Activated CD4-positive, alpha-beta T cell treated with anti-CD3 and anti-CD28 coated beads, Interleukin-2, amount 10 ng/mL, durations not matched to agents 7 days and 5 days (primary cell): ENCODE measurements at regions not wholly inside any gene's neighbourhood (a gene's known extent, or its start where the extent isn't known, plus 50 kb on each side); places are given as distances from the start of the nearest gene placed in this dataset.

ENCODE experiments used
- CTCF ChIA-PET: fragments of 350-600 bp; sonication (Branson Sonifier 250); formaldehyde crosslinking; loops from one replicate; lab custom pipeline; 2021; ENCODE audit warnings: antibody characterized with exemption; lab: Charles Lee
- POLR2A ChIA-PET: fragments of 350-600 bp; sonication (Branson Sonifier 250); formaldehyde crosslinking; loops from one replicate; lab custom pipeline; 2021; ENCODE audit warnings: antibody characterized with exemption; lab: Charles Lee
- DNase-seq: peaks from one replicate; pipeline ENCODE4 v3.0.0-alpha.2; 2020
- H3K27ac Mint-ChIP-seq: one replicate; pipeline ENCODE4 v1.8.0; 2021; ENCODE audit warnings: mild to moderate bottlenecking, moderate library complexity, mixed read lengths
- H3K27me3 Mint-ChIP-seq: one replicate; pipeline ENCODE4 v1.8.0; 2021; ENCODE audit warnings: mixed read lengths
- H3K36me3 Mint-ChIP-seq: one replicate; pipeline ENCODE4 v1.8.0; 2021; ENCODE audit warnings: low read depth, mixed read lengths
- H3K4me1 Mint-ChIP-seq: one replicate; pipeline ENCODE4 v1.8.0; 2021; ENCODE audit warnings: mixed read lengths
- H3K4me3 Mint-ChIP-seq: one replicate; pipeline ENCODE4 v1.8.0; 2021; ENCODE audit warnings: mild to moderate bottlenecking, moderate library complexity, mixed read lengths
- H3K9me3 Mint-ChIP-seq: one replicate; pipeline ENCODE4 v1.8.0; 2021; ENCODE audit warnings: mixed read lengths

DNA sequence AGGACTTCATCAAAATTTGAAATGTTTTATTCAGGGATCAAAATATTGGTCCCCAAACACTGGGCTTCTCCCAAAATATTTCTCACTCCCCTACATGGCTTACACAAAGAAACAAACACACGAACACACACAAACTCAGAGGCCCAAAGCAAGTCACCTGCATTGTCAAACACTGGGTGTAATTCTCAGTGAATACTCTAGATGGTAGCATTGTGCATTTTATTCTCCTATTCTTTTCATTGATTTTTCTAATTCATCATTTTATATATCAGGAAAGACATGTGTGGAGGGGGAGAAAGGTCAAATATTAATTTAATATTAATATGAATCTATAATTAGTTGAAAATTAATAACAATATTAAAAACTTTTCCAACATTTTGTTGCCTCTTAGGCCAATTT is 72.3 kb upstream of the TNMD start:
- DNase-seq: no peak
- no peak overlapping the region for H3K27ac Mint-ChIP-seq
- no peaks in the 10 kb centered on the region for H3K36me3 Mint-ChIP-seq
- H3K4me3 Mint-ChIP-seq: no peak overlapping the region
- CTCF ChIA-PET: interaction anchor here (1.9 kb wide), 1 partner anchor 9 kb away, joined by 5 read pairs; no protein-coding TSS in a partner anchor
- H3K9me3 Mint-ChIP-seq: no peaks in the 10 kb centered on the region
- H3K27me3 Mint-ChIP-seq: peaks cover 1% of the 10 kb centered on the region
- no peaks in the 10 kb centered on the region for H3K4me1 Mint-ChIP-seq
- POLR2A ChIA-PET: no interaction called here

DNA sequence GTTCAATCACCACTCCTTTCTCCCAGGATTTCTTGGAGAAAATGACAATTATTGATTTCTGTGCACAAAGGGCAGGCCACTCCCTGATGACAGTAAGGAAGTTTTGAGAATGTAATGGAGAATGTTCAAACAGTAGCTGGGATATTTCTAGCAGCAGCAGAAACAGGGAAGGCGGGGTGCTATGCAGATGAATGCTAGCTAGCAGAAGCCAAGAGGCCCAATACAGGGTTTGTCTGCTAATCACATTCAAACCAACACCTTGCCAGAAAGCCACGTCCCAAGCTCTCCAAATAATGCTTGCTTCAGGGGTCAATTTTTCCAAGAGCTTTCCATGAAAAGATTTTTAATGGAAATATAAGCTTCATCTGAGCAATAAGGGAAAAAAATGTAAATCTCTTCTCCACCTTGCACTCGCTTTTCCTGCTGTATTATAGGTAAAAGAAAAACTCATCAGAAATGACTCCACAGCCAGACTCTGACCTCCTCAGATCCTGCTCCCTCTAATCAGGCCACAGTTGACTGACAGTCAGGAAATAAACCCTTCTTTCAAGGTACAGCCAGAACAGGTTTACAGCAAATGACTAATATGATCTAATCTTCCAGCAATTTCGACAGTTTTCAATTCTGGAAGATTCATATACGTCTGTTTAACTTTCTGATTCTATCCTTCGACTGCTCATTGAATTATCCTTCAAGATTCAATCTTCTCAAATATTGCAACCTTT is 84.7 kb upstream of the PCDH19 start:
- H3K27ac Mint-ChIP-seq: no peak overlapping the region
- H3K4me3 Mint-ChIP-seq: no peak overlapping the region
- peaks cover 5% of the 10 kb centered on the region for H3K9me3 Mint-ChIP-seq
- POLR2A ChIA-PET: no interaction called here
- H3K4me1 Mint-ChIP-seq: no peaks in the 10 kb centered on the region
- peaks cover 3% of the 10 kb centered on the region for H3K27me3 Mint-ChIP-seq
- CTCF ChIA-PET: interaction anchor here (0.6 kb wide), 1 partner anchor 214 kb away, joined by 3 read pairs; no protein-coding TSS in a partner anchor
- DNase-seq: no peak
- no peaks in the 10 kb centered on the region for H3K36me3 Mint-ChIP-seq

DNA sequence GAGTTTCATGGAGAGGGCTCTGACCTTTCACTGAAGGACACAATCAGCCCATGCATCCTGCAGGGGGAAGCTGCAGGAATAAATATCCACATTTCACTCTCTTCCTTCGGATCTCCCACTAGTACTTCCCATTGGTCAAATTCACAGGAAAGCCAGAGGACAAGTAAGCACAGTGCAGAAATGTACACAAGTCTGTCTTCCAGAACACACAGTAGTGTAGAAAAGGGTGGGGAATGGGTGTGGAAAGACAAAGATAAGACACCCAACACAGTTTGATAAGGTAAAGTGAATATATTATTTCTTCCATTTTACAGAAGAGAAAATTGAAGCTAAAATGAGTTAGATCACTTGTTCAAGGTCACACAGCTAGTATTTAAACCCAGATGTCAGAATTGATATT is 81.1 kb upstream of the PCDH19 start:
- Mint-ChIP-seq H3K9me3 (no peaks in the 10 kb centered on the region), H3K4me3 (no peak overlapping the region), H3K36me3 (no peaks in the 10 kb centered on the region), H3K27me3 (no peaks in the 10 kb centered on the region), H3K4me1 (no peaks in the 10 kb centered on the region), H3K27ac (no peak overlapping the region)
- ChIA-PET POLR2A (no interaction called here), CTCF (no interaction called here)
- DNase-seq: no peak

DNA sequence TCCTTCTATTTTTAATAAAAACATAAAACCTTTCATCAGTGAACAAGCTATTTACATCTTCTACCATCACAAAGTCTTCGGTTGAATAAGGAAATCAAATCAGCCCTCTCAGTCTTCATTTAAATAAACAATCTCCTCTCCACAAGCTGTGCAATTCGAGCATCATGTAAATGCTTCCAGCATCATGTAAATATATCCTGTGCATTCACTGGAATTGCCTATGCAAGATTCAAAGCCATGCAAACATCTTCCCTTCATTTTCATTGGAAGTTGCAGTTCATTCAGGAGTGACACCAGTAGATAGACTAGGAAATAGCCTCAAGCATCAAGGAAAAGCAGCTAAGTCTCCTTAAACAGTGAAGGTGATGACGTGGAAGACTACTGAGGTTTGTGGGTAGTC is 77.7 kb upstream of the PCDH19 start:
- no peak overlapping the region for H3K4me3 Mint-ChIP-seq
- H3K9me3 Mint-ChIP-seq: no peaks in the 10 kb centered on the region
- ChIA-PET POLR2A (no interaction called here), CTCF (no interaction called here)
- no peaks in the 10 kb centered on the region for H3K36me3 Mint-ChIP-seq
- DNase-seq: no peak
- no peak overlapping the region for H3K27ac Mint-ChIP-seq
- no peaks in the 10 kb centered on the region for H3K4me1 Mint-ChIP-seq
- no peaks in the 10 kb centered on the region for H3K27me3 Mint-ChIP-seq

DNA sequence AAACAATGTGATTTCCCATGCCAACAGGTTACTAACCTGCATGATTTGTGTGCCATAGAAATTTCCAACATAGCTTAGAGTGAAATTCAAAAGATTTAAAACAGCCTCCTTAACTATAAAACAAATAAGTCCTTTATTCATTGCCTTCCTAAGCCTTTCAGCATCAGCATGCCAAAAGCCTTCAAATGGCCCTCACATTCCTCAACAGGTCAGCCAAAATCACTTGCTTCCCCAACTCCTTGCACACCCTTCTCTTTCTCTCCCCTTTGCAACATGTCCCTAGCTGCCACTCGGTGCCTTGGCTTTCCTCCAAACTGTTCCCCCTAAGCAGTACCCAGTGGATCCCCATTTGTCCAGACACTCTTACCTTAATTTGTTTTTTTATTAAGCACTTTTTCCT is 74.9 kb upstream of the PCDH19 start:
- no peak for DNase-seq
- Mint-ChIP-seq H3K4me3 (no peak overlapping the region), H3K27me3 (no peaks in the 10 kb centered on the region), H3K9me3 (no peaks in the 10 kb centered on the region), H3K36me3 (no peaks in the 10 kb centered on the region), H3K4me1 (no peaks in the 10 kb centered on the region), H3K27ac (no peak overlapping the region)
- CTCF ChIA-PET: no interaction called here
- POLR2A ChIA-PET: no interaction called here

DNA sequence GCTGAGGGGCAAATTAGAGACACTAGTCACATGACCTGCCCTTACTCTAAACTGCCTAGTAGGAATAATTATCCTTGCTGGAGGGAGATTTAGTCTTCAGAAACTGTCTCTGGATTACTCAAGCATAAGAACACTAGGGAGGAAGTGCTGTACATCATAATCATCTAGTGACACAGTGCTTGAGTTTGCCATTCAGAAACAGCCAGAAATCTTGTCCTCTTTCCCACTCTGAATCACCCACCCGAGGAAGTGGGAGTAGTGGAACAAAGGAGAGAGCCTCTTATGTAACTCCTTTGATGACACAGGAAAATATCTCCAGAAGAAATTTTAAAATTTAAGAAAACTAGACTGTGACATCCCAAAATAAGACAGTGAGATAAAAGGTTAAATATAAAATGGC is 69.3 kb upstream of the PCDH19 start:
- ChIA-PET POLR2A (no interaction called here), CTCF (no interaction called here)
- no peak for DNase-seq
- H3K27me3 Mint-ChIP-seq: no peaks in the 10 kb centered on the region
- no peak overlapping the region for H3K27ac Mint-ChIP-seq
- H3K36me3 Mint-ChIP-seq: no peaks in the 10 kb centered on the region
- H3K4me3 Mint-ChIP-seq: no peak overlapping the region
- no peaks in the 10 kb centered on the region for H3K9me3 Mint-ChIP-seq
- no peaks in the 10 kb centered on the region for H3K4me1 Mint-ChIP-seq

DNA sequence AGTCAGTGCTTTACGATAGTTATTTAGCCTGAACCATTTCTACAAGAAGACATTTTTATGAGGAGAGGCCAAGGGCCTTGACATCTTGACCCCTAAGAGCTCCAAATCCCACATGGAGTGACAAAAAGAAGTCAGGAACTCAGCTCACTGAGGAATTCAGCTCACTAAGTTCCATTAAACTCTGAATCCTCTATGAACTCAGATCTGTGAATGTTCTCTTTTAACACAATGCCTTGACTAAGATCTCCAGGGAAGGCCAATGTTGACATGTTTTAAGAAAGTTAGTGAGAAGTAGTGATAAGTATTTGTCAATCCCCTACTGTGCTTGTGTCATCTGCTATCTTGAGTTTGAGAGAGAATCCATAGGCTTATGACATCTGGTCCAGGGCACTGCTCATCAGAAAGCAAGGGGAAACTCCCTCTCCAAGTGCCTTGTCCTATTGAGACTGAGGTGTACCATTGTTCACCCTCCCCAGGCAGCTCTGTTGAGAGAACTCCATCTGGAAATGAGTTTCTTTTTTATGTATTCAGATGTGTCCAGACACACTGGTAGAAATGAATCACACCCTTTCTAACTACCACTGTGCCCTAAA is 68.7 kb upstream of the PCDH19 start:
- Mint-ChIP-seq H3K9me3 (no peaks in the 10 kb centered on the region), H3K27me3 (no peaks in the 10 kb centered on the region), H3K4me1 (no peaks in the 10 kb centered on the region), H3K36me3 (no peaks in the 10 kb centered on the region), H3K27ac (no peak overlapping the region), H3K4me3 (no peak overlapping the region)
- ChIA-PET POLR2A (no interaction called here), CTCF (no interaction called here)
- no peak for DNase-seq

DNA sequence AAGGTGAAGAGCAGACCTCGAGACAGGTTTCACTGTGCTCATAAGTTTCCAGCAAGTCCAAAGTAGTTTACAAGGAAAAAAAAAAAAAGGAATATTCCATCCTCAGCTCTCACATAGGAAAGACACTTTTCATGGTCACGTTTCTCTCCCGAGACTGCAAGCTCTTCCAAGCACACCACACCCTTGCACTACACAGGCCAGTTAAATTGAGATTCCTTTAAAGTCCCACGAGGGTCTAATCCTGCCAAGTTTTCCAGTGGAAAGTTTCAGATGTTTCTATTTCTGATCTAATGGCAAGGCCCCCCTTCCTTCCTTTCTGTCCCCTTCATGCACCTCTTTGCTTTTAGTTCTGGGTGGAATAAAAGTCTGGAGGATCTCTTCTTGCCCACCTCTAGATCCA is 67.9 kb upstream of the PCDH19 start:
- no peak for DNase-seq
- ChIA-PET CTCF (no interaction called here), POLR2A (no interaction called here)
- H3K4me1 Mint-ChIP-seq: no peaks in the 10 kb centered on the region
- H3K27me3 Mint-ChIP-seq: no peaks in the 10 kb centered on the region
- no peaks in the 10 kb centered on the region for H3K9me3 Mint-ChIP-seq
- no peak overlapping the region for H3K4me3 Mint-ChIP-seq
- no peaks in the 10 kb centered on the region for H3K36me3 Mint-ChIP-seq
- no peak overlapping the region for H3K27ac Mint-ChIP-seq

DNA sequence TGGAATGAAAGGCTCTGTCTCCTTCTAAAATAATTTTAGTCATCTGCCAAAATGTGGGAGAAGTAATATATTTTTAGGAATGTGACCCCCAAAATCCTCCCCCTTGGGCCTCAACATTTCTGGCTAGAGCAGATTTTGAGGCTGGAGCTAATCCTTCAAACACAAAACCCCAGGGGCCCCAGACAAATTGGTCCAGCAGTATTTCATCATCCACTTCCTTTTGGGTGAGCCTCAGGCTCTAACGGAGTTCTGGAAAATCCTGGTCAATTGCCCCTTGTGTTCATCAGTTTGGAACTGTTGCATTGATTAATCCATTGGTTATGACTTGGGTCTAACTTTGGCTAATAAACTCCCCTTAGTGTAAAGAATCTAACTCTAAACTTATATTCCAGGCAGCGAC is 67.4 kb upstream of the PCDH19 start:
- H3K27ac Mint-ChIP-seq: no peak overlapping the region
- no peaks in the 10 kb centered on the region for H3K9me3 Mint-ChIP-seq
- H3K27me3 Mint-ChIP-seq: no peaks in the 10 kb centered on the region
- CTCF ChIA-PET: interaction anchor here (0.6 kb wide), 1 partner anchor 239 kb away, joined by 3 read pairs; no protein-coding TSS in a partner anchor
- no peak for DNase-seq
- POLR2A ChIA-PET: no interaction called here
- no peaks in the 10 kb centered on the region for H3K4me1 Mint-ChIP-seq
- H3K4me3 Mint-ChIP-seq: no peak overlapping the region
- no peaks in the 10 kb centered on the region for H3K36me3 Mint-ChIP-seq
